ENCODE measurements at regions not wholly inside any gene's neighbourhood (a gene's known extent, or its start where the extent isn't known, plus 50 kb on each side); places are given as distances from the start of the nearest gene placed in this dataset.

- ChIA-PET POLR2A (interaction anchor here (0.6 to 1.2 kb wide), 2 partner anchors 10 to 730 kb away, joined by 4 to 7 read pairs; no protein-coding TSS in a partner anchor), CTCF (ENCODE audit: low intra/inter-chr PET ratio) (no interaction called here)
- Histone ChIP-seq H3K27me3 (ENCODE audit: control insufficient read depth in 2 of 2, insufficient read depth in 2 of 2, low read length in 2 of 2) (peaks cover 28 to 71% of the 10 kb centered on the region in 2 experiments), H3K36me3 (ENCODE audit: control insufficient read depth, insufficient read depth, low read length) (no peaks in the 10 kb centered on the region), H3K9me1 (ENCODE audit: control insufficient read depth, insufficient read depth, low read length) (peaks cover 2% of the 10 kb centered on the region), H4K20me1 (replicated peaks; ENCODE audit: control insufficient read depth, insufficient read depth, low read length) (peaks cover 3% of the 10 kb centered on the region), H3K4me3 (no peak overlapping the region), H3K4me1 (replicated peaks in 1 of 2; ENCODE audit: control insufficient read depth in 2 of 2, insufficient read depth in 2 of 2, low read length in 2 of 2) (no peaks in the 10 kb centered on the region), H2AFZ (ENCODE audit: low read depth, low read length) (no peak overlapping the region), H3K4me2 (ENCODE audit: insufficient read depth, low read length) (no peak overlapping the region), H3K27ac (ENCODE audit: extremely low read depth, low read depth, low read length) (no peak overlapping the region), H3K79me2 (ENCODE audit: control insufficient read depth, insufficient read depth, low read length) (no peaks in the 10 kb centered on the region), H3K9ac (ENCODE audit: insufficient read depth in 1 of 2, low read depth in 2 of 2, low read length in 2 of 2) (no peak overlapping the region), H3K9me3 (replicated peaks; ENCODE audit: control insufficient read depth, insufficient read depth, low read depth, low read length) (no peaks in the 10 kb centered on the region)
- WGBS (ENCODE audit: insufficient coverage, low coverage, missing lambda C conversion rate): 2% methylated on average over 7 of the region's 7 CpGs
- TF ChIP-seq BHLHE40 (IDR thresholded peaks at IDR 0.05; ENCODE audit: low read length) (0 out of 2 replicates have a peak, but pooled peaks have one; percentile 26), ASH1L (IDR thresholded peaks at IDR 0.05; ENCODE audit: borderline replicate concordance, low read depth, partially characterized antibody) (no peak)
- intact Hi-C loops (cut with micrococcal nuclease): no loop called here
- no TSS peak for BruUV-seq (replicated peaks)
- ATAC-seq (peak; percentile 44; the same call in 2 of the 3 replicates), DNase-seq (ENCODE audit: extremely low read depth in 1 of 4, low spot score in 3 of 4) (peak in 1 of 4 experiments; percentile 11), FAIRE-seq (no peak)
- in situ Hi-C loops (cut with MboI): no loop called here
Observed at GRCh38 chr11:126113515-126113957, 50.9 kb upstream of the CDON start.

GRCh38 chr11:126113012-126113411, 50.3 kb upstream of the CDON start:
- no peaks in the 10 kb centered on the region for H3K4me1 ChIP-seq (replicated peaks in 1 of 2; ENCODE audit: control insufficient read depth in 2 of 2, insufficient read depth in 2 of 2, low read length in 2 of 2)
- TF ChIP-seq TEAD4 (IDR thresholded peaks at IDR 0.05; ENCODE audit: low read length) (no peak), TEAD4 (CRISPR knock-in tag; IDR thresholded peaks at IDR 0.05; ENCODE audit: borderline replicate concordance) (no peak), GTF2A2 (tag; IDR thresholded peaks at IDR 0.05) (no peak), SNIP1 (IDR thresholded peaks at IDR 0.05; ENCODE audit: low read depth) (no peak), EP400 (IDR thresholded peaks at IDR 0.05) (no peak), ZNF785 (CRISPR knock-in tag; IDR thresholded peaks at IDR 0.05) (no peak), RBM14 (IDR thresholded peaks at IDR 0.05; ENCODE audit: borderline replicate concordance, insufficient read depth, low read depth, low read length) (no peak), ZNF274 (IDR thresholded peaks at IDR 0.05; ENCODE audit: borderline replicate concordance, low read depth, low read length) (no peak), PREB (CRISPR knock-in tag; IDR thresholded peaks at IDR 0.05) (no peak), SRSF3 (IDR thresholded peaks at IDR 0.05; ENCODE audit: insufficient read depth, low read length) (no peak), ZFP36 (IDR thresholded peaks at IDR 0.05; ENCODE audit: low read depth, low read length, partially characterized antibody) (no peak)
- TF ChIP-seq, protein P1, sequence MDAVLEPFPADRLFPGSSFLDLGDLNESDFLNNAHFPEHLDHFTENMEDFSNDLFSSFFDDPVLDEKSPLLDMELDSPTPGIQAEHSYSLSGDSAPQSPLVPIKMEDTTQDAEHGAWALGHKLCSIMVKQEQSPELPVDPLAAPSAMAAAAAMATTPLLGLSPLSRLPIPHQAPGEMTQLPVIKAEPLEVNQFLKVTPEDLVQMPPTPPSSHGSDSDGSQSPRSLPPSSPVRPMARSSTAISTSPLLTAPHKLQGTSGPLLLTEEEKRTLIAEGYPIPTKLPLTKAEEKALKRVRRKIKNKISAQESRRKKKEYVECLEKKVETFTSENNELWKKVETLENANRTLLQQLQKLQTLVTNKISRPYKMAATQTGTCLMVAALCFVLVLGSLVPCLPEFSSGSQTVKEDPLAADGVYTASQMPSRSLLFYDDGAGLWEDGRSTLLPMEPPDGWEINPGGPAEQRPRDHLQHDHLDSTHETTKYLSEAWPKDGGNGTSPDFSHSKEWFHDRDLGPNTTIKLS (IDR thresholded peaks at IDR 0.05; ENCODE audit: borderline replicate concordance, low read depth): no peak
- intact Hi-C loops (cut with micrococcal nuclease) (no loop called here), in situ Hi-C loops (cut with MboI) (no loop called here)
- H4K20me1 ChIP-seq (replicated peaks; ENCODE audit: control insufficient read depth, insufficient read depth, low read length): peaks cover 3% of the 10 kb centered on the region
- BruUV-seq (replicated peaks): no TSS peak
- no peak overlapping the region for H3K4me2 ChIP-seq (ENCODE audit: insufficient read depth, low read length)
- ATAC-seq (no peak), FAIRE-seq (no peak), DNase-seq (ENCODE audit: extremely low read depth in 1 of 4, low spot score in 3 of 4) (no peak)
- no peak overlapping the region for H2AFZ ChIP-seq (ENCODE audit: low read depth, low read length)
- 1% methylated on average over 9 of the region's 9 CpGs for WGBS (ENCODE audit: insufficient coverage, low coverage, missing lambda C conversion rate)
- no peak overlapping the region for H3K4me3 ChIP-seq
- ChIA-PET POLR2A (no interaction called here), CTCF (ENCODE audit: low intra/inter-chr PET ratio) (no interaction called here)
- no peaks in the 10 kb centered on the region for H3K9me3 ChIP-seq (replicated peaks; ENCODE audit: control insufficient read depth, insufficient read depth, low read depth, low read length)
- no peak overlapping the region for H3K27ac ChIP-seq (ENCODE audit: extremely low read depth, low read depth, low read length)
- H3K9me1 ChIP-seq (ENCODE audit: control insufficient read depth, insufficient read depth, low read length): peaks cover 2% of the 10 kb centered on the region
- peaks cover 24 to 68% of the 10 kb centered on the region in 2 experiments; a peak in 4 of 5 replicates for H3K27me3 ChIP-seq (ENCODE audit: control insufficient read depth in 2 of 2, insufficient read depth in 2 of 2, low read length in 2 of 2)
- H3K9ac ChIP-seq (ENCODE audit: insufficient read depth in 1 of 2, low read depth in 2 of 2, low read length in 2 of 2): no peak overlapping the region
- H3K36me3 ChIP-seq (ENCODE audit: control insufficient read depth, insufficient read depth, low read length): no peaks in the 10 kb centered on the region
- no peaks in the 10 kb centered on the region for H3K79me2 ChIP-seq (ENCODE audit: control insufficient read depth, insufficient read depth, low read length)
